ENCODE measurements at regions not wholly inside any gene's neighbourhood (a gene's known extent, or its start where the extent isn't known, plus 50 kb on each side); places are given as distances from the start of the nearest gene placed in this dataset.

GRCh38 chr4:177051473-177052060 lies 258.1 kb upstream of the NEIL3 start:
- Histone ChIP-seq H3K4me2 (ENCODE audit: insufficient read depth, low read length) (no peak overlapping the region), H3K27ac (ENCODE audit: low read depth, low read length) (no peak overlapping the region), H3K79me2 (ENCODE audit: insufficient read depth, low read length) (peaks cover 14% of the 10 kb centered on the region), H3K36me3 (ENCODE audit: insufficient read depth, low read length) (no peaks in the 10 kb centered on the region), H3K9me3 (ENCODE audit: low read depth, low read length) (no peaks in the 10 kb centered on the region), H3K4me3 (ENCODE audit: insufficient read depth, low read length) (no peak overlapping the region), H3K27me3 (ENCODE audit: insufficient read depth, low read length) (no peaks in the 10 kb centered on the region), H3K4me1 (ENCODE audit: insufficient read depth, low read length) (peaks cover 23% of the 10 kb centered on the region), H4K20me1 (ENCODE audit: insufficient read depth, low read length) (no peaks in the 10 kb centered on the region), H2AFZ (ENCODE audit: low read length) (no peak overlapping the region)
- no peak for DNase-seq (ENCODE audit: insufficient read length, low spot score, missing footprints)
- peak; percentile 43 for TF ChIP-seq CTCF (IDR thresholded peaks at IDR 0.05; ENCODE audit: extremely low read depth, low read depth, low read length)

GRCh38 chr4:177052211-177052934 lies 257.3 kb upstream of the NEIL3 start:
- Histone ChIP-seq H3K79me2 (ENCODE audit: insufficient read depth, low read length) (peaks cover 8% of the 10 kb centered on the region), H3K27me3 (ENCODE audit: insufficient read depth, low read length) (no peaks in the 10 kb centered on the region), H3K4me1 (ENCODE audit: insufficient read depth, low read length) (peaks cover 15% of the 10 kb centered on the region), H3K4me2 (ENCODE audit: insufficient read depth, low read length) (no peak overlapping the region), H3K27ac (ENCODE audit: low read depth, low read length) (peak overlapping the region; percentile 8), H2AFZ (ENCODE audit: low read length) (peak overlapping the region; percentile 66), H3K9me3 (ENCODE audit: low read depth, low read length) (no peaks in the 10 kb centered on the region), H4K20me1 (ENCODE audit: insufficient read depth, low read length) (no peaks in the 10 kb centered on the region), H3K36me3 (ENCODE audit: insufficient read depth, low read length) (no peaks in the 10 kb centered on the region), H3K4me3 (ENCODE audit: insufficient read depth, low read length) (no peak overlapping the region)
- peak; percentile 42 for DNase-seq (ENCODE audit: insufficient read length, low spot score, missing footprints)
- no peak for TF ChIP-seq CTCF (IDR thresholded peaks at IDR 0.05; ENCODE audit: extremely low read depth, low read depth, low read length)

- TF ChIP-seq CTCF (IDR thresholded peaks at IDR 0.05; ENCODE audit: extremely low read depth, low read depth, low read length), result no peak
- Histone ChIP-seq H3K27ac (ENCODE audit: low read depth, low read length) (no peak overlapping the region), H3K36me3 (ENCODE audit: insufficient read depth, low read length) (no peaks in the 10 kb centered on the region), H3K4me3 (ENCODE audit: insufficient read depth, low read length) (no peak overlapping the region), H3K27me3 (ENCODE audit: insufficient read depth, low read length) (no peaks in the 10 kb centered on the region), H3K4me1 (ENCODE audit: insufficient read depth, low read length) (peaks cover 5% of the 10 kb centered on the region), H3K4me2 (ENCODE audit: insufficient read depth, low read length) (no peak overlapping the region), H4K20me1 (ENCODE audit: insufficient read depth, low read length) (no peaks in the 10 kb centered on the region), H3K79me2 (ENCODE audit: insufficient read depth, low read length) (no peaks in the 10 kb centered on the region), H3K9me3 (ENCODE audit: low read depth, low read length) (no peaks in the 10 kb centered on the region), H2AFZ (ENCODE audit: low read length) (no peak overlapping the region)
- no peak for DNase-seq (ENCODE audit: insufficient read length, low spot score, missing footprints)
These were observed 252.5 kb upstream of the NEIL3 start for GRCh38 chr4:177057186-177057585.

- Histone ChIP-seq H3K79me2 (ENCODE audit: insufficient read depth, low read length) (no peaks in the 10 kb centered on the region), H3K4me2 (ENCODE audit: insufficient read depth, low read length) (no peak overlapping the region), H3K27ac (ENCODE audit: low read depth, low read length) (no peak overlapping the region), H3K9me3 (ENCODE audit: low read depth, low read length) (no peaks in the 10 kb centered on the region), H3K36me3 (ENCODE audit: insufficient read depth, low read length) (no peaks in the 10 kb centered on the region), H3K4me1 (ENCODE audit: insufficient read depth, low read length) (no peaks in the 10 kb centered on the region), H2AFZ (ENCODE audit: low read length) (no peak overlapping the region), H4K20me1 (ENCODE audit: insufficient read depth, low read length) (no peaks in the 10 kb centered on the region), H3K4me3 (ENCODE audit: insufficient read depth, low read length) (no peak overlapping the region), H3K27me3 (ENCODE audit: insufficient read depth, low read length) (no peaks in the 10 kb centered on the region)
- DNase-seq (ENCODE audit: insufficient read length, low spot score, missing footprints), result peak; percentile 62
- TF ChIP-seq CTCF (IDR thresholded peaks at IDR 0.05; ENCODE audit: extremely low read depth, low read depth, low read length), result no peak
These were observed 245.6 kb upstream of the NEIL3 start for GRCh38 chr4:177064116-177064515.
